Thyroid gland (tissue), 4 donors: ENCODE measurements at regions not wholly inside any gene's neighbourhood (a gene's known extent, or its start where the extent isn't known, plus 50 kb on each side); places are given as distances from the start of the nearest gene placed in this dataset.

Source experiments
- DNase-seq, 2 donors: peaks; one replicate each; pipeline ENCODE4 v3.0.0-alpha.2; 2019
- H3K27ac ChIP-seq, 3 donors: fragments of 200-600 bp; sonication (generic); 1 replicate in 2 of 3; 2 replicates in 1 of 3; pipeline ENCODE4 v1.5.1; 2016 to 2019; ENCODE audit warnings: mild to moderate bottlenecking in 1 of 3, moderate library complexity in 1 of 3
- H3K27me3 ChIP-seq: fragments of 200-600 bp; sonication (generic); one replicate; pipeline ENCODE4 v1.5.1; 2019
- H3K36me3 ChIP-seq, 2 donors: fragments of 200-600 bp; sonication (generic); one replicate each; pipeline ENCODE4 v1.5.1; 2016 to 2019
- H3K4me1 ChIP-seq, 2 donors: fragments of 200-600 bp; sonication (generic); one replicate each; pipeline ENCODE4 v1.5.1; 2017 to 2019
- H3K4me3 ChIP-seq, 3 donors: fragments of 200-600 bp; sonication (generic); replicated peaks in 1 of 3; 1 replicate in 2 of 3; 2 replicates in 1 of 3; pipeline ENCODE4 v1.5.1; 2016; ENCODE audit warnings: mild to moderate bottlenecking in 1 of 3
- H3K9me3 ChIP-seq: fragments of 200-600 bp; sonication (generic); one replicate; pipeline ENCODE4 v1.5.1; 2017
- CTCF ChIP-seq, 6 experiments: fragments of 200-600 bp in 3 of 6; fragments of 450-650 bp in 3 of 6; sonication (generic) in 3 of 6; IDR thresholded peaks; one replicate each; pipeline ENCODE4 v1.5.1; 2016 to 2019; ENCODE audit warnings: antibody characterized with exemption in 6 of 6, mild to moderate bottlenecking in 2 of 6, inconsistent platforms in 1 of 6, moderate library complexity in 1 of 6
- POLR2A ChIP-seq, 2 donors: fragments of 450-650 bp; IDR thresholded peaks; one replicate each; pipeline ENCODE4 v1.6.1; 2017; ENCODE audit warnings: antibody characterized with exemption in 2 of 2, mild to moderate bottlenecking in 2 of 2, moderate library complexity in 1 of 2
- WGBS, 2 donors: methylation state at CpG; one replicate each; pipeline ENCODE4 v1.1.5; 2017; 5-methylcytosine and 5-hydroxymethylcytosine counted together
- intact Hi-C: fragments of 100-400 bp; cut with DNase I; formaldehyde crosslinking; loops from one replicate; pipeline ENCODE4 v1.15.1; 2023

GRCh38 chr3:22994781-22995180, 208.3 kb upstream of the UBE2E2 start:
- Histone ChIP-seq H3K36me3 (no peaks in the 10 kb centered on the region), H3K4me1 (no peaks in the 10 kb centered on the region), H3K9me3 (no peaks in the 10 kb centered on the region), H3K27ac (no peak overlapping the region), H3K27me3 (no peaks in the 10 kb centered on the region), H3K4me3 (no peak overlapping the region)
- DNase-seq = no peak
- TF ChIP-seq CTCF (IDR thresholded peaks at IDR 0.05) = no peak
- no peak for TF ChIP-seq POLR2A (IDR thresholded peaks at IDR 0.05)
- 91 to 95% methylated on average over 2 of the region's 2 CpGs for WGBS, 2 donors
- intact Hi-C loops = no loop called here

- 57 to 62% methylated on average over 2 of the region's 2 CpGs for WGBS, 2 donors
- H3K9me3 ChIP-seq = no peaks in the 10 kb centered on the region
- no peak for TF ChIP-seq POLR2A (IDR thresholded peaks at IDR 0.05)
- no peak for TF ChIP-seq CTCF (IDR thresholded peaks at IDR 0.05)
Observed at GRCh38 chr3:22996920-22997571, 206.1 kb upstream of the UBE2E2 start.

GRCh38 chr3:23000371-23000770, 202.8 kb upstream of the UBE2E2 start:
- no peaks in the 10 kb centered on the region for H3K36me3 ChIP-seq
- no peaks in the 10 kb centered on the region for H3K27me3 ChIP-seq
- no peak for DNase-seq
- WGBS, 2 donors = 93 to 96% methylated on average over 4 of the region's 4 CpGs
- no peak overlapping the region for H3K4me3 ChIP-seq
- intact Hi-C loops = no loop called here
- peaks cover 0 to 4% of the 10 kb centered on the region in 2 donors for H3K4me1 ChIP-seq
- no peak overlapping the region for H3K27ac ChIP-seq
- TF ChIP-seq CTCF (IDR thresholded peaks at IDR 0.05) = no peak
- no peaks in the 10 kb centered on the region for H3K9me3 ChIP-seq

More at GRCh38 chr3:22996920-22997571, 206.1 kb upstream of the UBE2E2 start:
- Histone ChIP-seq H3K27me3 (no peaks in the 10 kb centered on the region), H3K27ac (no peak overlapping the region), H3K36me3 (no peaks in the 10 kb centered on the region), H3K4me1 (no peaks in the 10 kb centered on the region), H3K4me3 (no peak overlapping the region)
- intact Hi-C loops = no loop called here
- DNase-seq = peak in 1 of 2 donors; percentile 32

- TF ChIP-seq POLR2A (IDR thresholded peaks at IDR 0.05) (no peak), CTCF (IDR thresholded peaks at IDR 0.05) (no peak)
- Histone ChIP-seq H3K27me3 (no peaks in the 10 kb centered on the region), H3K36me3 (no peaks in the 10 kb centered on the region), H3K4me3 (no peak overlapping the region), H3K9me3 (no peaks in the 10 kb centered on the region), H3K4me1 (peaks cover 0 to 4% of the 10 kb centered on the region in 2 donors), H3K27ac (no peak overlapping the region)
- WGBS, 2 donors = 84 to 100% methylated on average over 1 of the region's 1 CpG
- intact Hi-C loops = no loop called here
- DNase-seq = no peak
Observed at GRCh38 chr3:23002151-23002550, 201.0 kb upstream of the UBE2E2 start.

GRCh38 chr3:23002836-23003732, 200.0 kb upstream of the UBE2E2 start:
- peaks cover 0 to 4% of the 10 kb centered on the region in 2 donors for H3K4me1 ChIP-seq
- H3K9me3 ChIP-seq = no peaks in the 10 kb centered on the region
- no peak overlapping the region for H3K27ac ChIP-seq
- intact Hi-C loops = no loop called here
- no peak for DNase-seq
- no peaks in the 10 kb centered on the region for H3K27me3 ChIP-seq
- WGBS, 2 donors = 61 to 62% methylated on average over 15 of the region's 15 CpGs
- H3K4me3 ChIP-seq = no peak overlapping the region
- H3K36me3 ChIP-seq = no peaks in the 10 kb centered on the region
- TF ChIP-seq CTCF (IDR thresholded peaks at IDR 0.05) = no peak
- no peak for TF ChIP-seq POLR2A (IDR thresholded peaks at IDR 0.05)
